Testis (tissue), 2 donors: ENCODE measurements at regions not wholly inside any gene's neighbourhood (a gene's known extent, or its start where the extent isn't known, plus 50 kb on each side); places are given as distances from the start of the nearest gene placed in this dataset.

Source experiments
- CTCF ChIP-seq, 3 experiments: fragments of 450-650 bp in 2 of 3; fragments of 200-600 bp in 1 of 3; sonication (generic) in 1 of 3; IDR thresholded peaks; one replicate each; pipeline ENCODE4 v1.5.1; 2016 to 2019; ENCODE audit warnings: antibody characterized with exemption in 3 of 3, mild to moderate bottlenecking in 2 of 3, moderate library complexity in 1 of 3
- POLR2A ChIP-seq: fragments of 450-650 bp; IDR thresholded peaks from one replicate; pipeline ENCODE4 v1.6.1; 2017; ENCODE audit warnings: antibody characterized with exemption, mild to moderate bottlenecking, moderate library complexity

GRCh38 chr16:27677263-27677662, 127.3 kb downstream of the KATNIP start:
- TF ChIP-seq CTCF (IDR thresholded peaks at IDR 0.05): no peak
- no peak for TF ChIP-seq POLR2A
